RKO (cell line): ENCODE measurements at regions not wholly inside any gene's neighbourhood (a gene's known extent, or its start where the extent isn't known, plus 50 kb on each side); places are given as distances from the start of the nearest gene placed in this dataset.

Experiments
- DNase-seq: peaks from one replicate; pipeline ENCODE4 v3.0.0-alpha.2; 2016; ENCODE audit warnings: low spot score

GRCh38 chr2:198340846-198341245 is 536.5 kb downstream of the PLCL1 start:
- DNase-seq: no peak

GRCh38 chr2:198339116-198339515 is 534.7 kb downstream of the PLCL1 start:
- DNase-seq: no peak

GRCh38 chr2:198337368-198337767 is 533.0 kb downstream of the PLCL1 start:
- DNase-seq: no peak

- no peak for DNase-seq
These were observed 524.1 kb downstream of the PLCL1 start for GRCh38 chr2:198328454-198328853.

- no peak for DNase-seq
These were observed 523.1 kb downstream of the PLCL1 start for GRCh38 chr2:198327526-198327925.

- no peak for DNase-seq
These were observed 522.0 kb downstream of the PLCL1 start for GRCh38 chr2:198326431-198326830.

- no peak for DNase-seq
These were observed 521.0 kb downstream of the PLCL1 start for GRCh38 chr2:198325359-198325758.

GRCh38 chr2:198324071-198324470 is 519.7 kb downstream of the PLCL1 start:
- DNase-seq: no peak

GRCh38 chr2:198322275-198322674 is 517.9 kb downstream of the PLCL1 start:
- no peak for DNase-seq

GRCh38 chr2:198321522-198322088 is 517.2 kb downstream of the PLCL1 start:
- no peak for DNase-seq

GRCh38 chr2:198316852-198317396 is 512.5 kb downstream of the PLCL1 start:
- no peak for DNase-seq

GRCh38 chr2:198315791-198316630 is 511.6 kb downstream of the PLCL1 start:
- no peak for DNase-seq

GRCh38 chr2:198314559-198315153 is 510.3 kb downstream of the PLCL1 start:
- peak; percentile 79 for DNase-seq

GRCh38 chr2:198312596-198313483 is 508.4 kb downstream of the PLCL1 start:
- DNase-seq: no peak

- DNase-seq: no peak
These were observed 506.6 kb downstream of the PLCL1 start for GRCh38 chr2:198311020-198311419.

GRCh38 chr2:198309673-198310280 is 505.4 kb downstream of the PLCL1 start:
- peak; percentile 57 for DNase-seq

- DNase-seq: no peak
These were observed 504.7 kb downstream of the PLCL1 start for GRCh38 chr2:198309081-198309480.

- DNase-seq: no peak
These were observed 504.0 kb downstream of the PLCL1 start for GRCh38 chr2:198308368-198308767.

GRCh38 chr2:198307093-198307492 is 502.7 kb downstream of the PLCL1 start:
- no peak for DNase-seq

GRCh38 chr2:198304859-198305258 is 500.5 kb downstream of the PLCL1 start:
- DNase-seq: no peak

- no peak for DNase-seq
These were observed 493.0 kb downstream of the PLCL1 start for GRCh38 chr2:198297350-198297749.
